Fibroblast of lung (primary cell): ENCODE measurements at regions not wholly inside any gene's neighbourhood (a gene's known extent, or its start where the extent isn't known, plus 50 kb on each side); places are given as distances from the start of the nearest gene placed in this dataset.

Source experiments
- DNase-seq, 2 donors: peaks; one replicate each; pipeline versions ENCODE4 v3.0.0 to v3.0.0-alpha.2; 2010; ENCODE audit warnings: low read depth in 2 of 2
- H2AFZ ChIP-seq: 2 replicates; pipeline ENCODE4 v1.5.1; 2012; ENCODE audit warnings: low read length, control low read depth, inconsistent platforms
- H3K27ac ChIP-seq: 2 replicates; pipeline ENCODE4 v1.5.1; 2011; ENCODE audit warnings: low read length, control low read depth; ENCODE audit not compliant: insufficient read depth
- H3K27me3 ChIP-seq: 2 replicates; pipeline ENCODE4 v1.5.1; 2011; ENCODE audit warnings: mild to moderate bottlenecking, low read length; ENCODE audit not compliant: control insufficient read depth, insufficient read depth
- H3K36me3 ChIP-seq: 2 replicates; pipeline ENCODE4 v1.5.1; 2011; ENCODE audit warnings: low read length; ENCODE audit not compliant: control insufficient read depth, insufficient read depth
- H3K4me1 ChIP-seq: 2 replicates; pipeline ENCODE4 v1.5.1; 2011; ENCODE audit warnings: low read length; ENCODE audit not compliant: control insufficient read depth, insufficient read depth; ENCODE audit errors: extremely low read depth
- H3K4me2 ChIP-seq: 2 replicates; pipeline ENCODE4 v1.5.1; 2011; ENCODE audit warnings: low read length, control low read depth; ENCODE audit not compliant: insufficient read depth; ENCODE audit errors: extremely low read depth
- H3K4me3 ChIP-seq, 4 experiments: fragments of 200-600 bp in 1 of 4; sonication (generic) in 1 of 4; replicated peaks in 1 of 4; 2 replicates each; pipeline ENCODE4 v1.5.1; 2011 to 2016; ENCODE audit warnings: low read length in 4 of 4, low read depth in 3 of 4, mild to moderate bottlenecking in 3 of 4, control low read depth in 2 of 4, inconsistent platforms in 1 of 4, mixed read lengths in 1 of 4; ENCODE audit not compliant: insufficient read depth in 1 of 4; ENCODE audit errors: control extremely low read depth in 1 of 4
- H3K79me2 ChIP-seq: 2 replicates; pipeline ENCODE4 v1.5.1; 2012; ENCODE audit warnings: mild to moderate bottlenecking, low read length, inconsistent platforms; ENCODE audit not compliant: control insufficient read depth, insufficient read depth
- H3K9ac ChIP-seq: 2 replicates; pipeline ENCODE4 v1.5.1; 2011; ENCODE audit warnings: mild to moderate bottlenecking, low read length, control low read depth; ENCODE audit not compliant: insufficient read depth
- H3K9me3 ChIP-seq: 2 replicates; pipeline ENCODE4 v1.5.1; 2012; ENCODE audit warnings: low read depth, low read length; ENCODE audit not compliant: control insufficient read depth, insufficient read depth
- H4K20me1 ChIP-seq: 2 replicates; pipeline ENCODE4 v1.5.1; 2011; ENCODE audit warnings: low read length; ENCODE audit not compliant: control insufficient read depth, insufficient read depth; ENCODE audit errors: extremely low read depth
- EZH2 ChIP-seq: IDR thresholded peaks from 2 replicates; pipeline ENCODE4 v1.5.1; 2012; ENCODE audit warnings: low read length, control low read depth, mild to moderate bottlenecking; ENCODE audit errors: missing control alignments
- TF ChIP-seq, protein P1 (sequence below), 2 donors: IDR thresholded peaks in 1 of 2; conservative IDR thresholded peaks in 1 of 2; 1 replicate in 1 of 2; 2 replicates in 1 of 2; pipeline ENCODE4 v1.5.1; 2011 to 2012; ENCODE audit warnings: low read length in 2 of 2, control low read depth in 1 of 2, inconsistent platforms in 1 of 2, low read depth in 1 of 2, mild to moderate bottlenecking in 1 of 2

DNA sequence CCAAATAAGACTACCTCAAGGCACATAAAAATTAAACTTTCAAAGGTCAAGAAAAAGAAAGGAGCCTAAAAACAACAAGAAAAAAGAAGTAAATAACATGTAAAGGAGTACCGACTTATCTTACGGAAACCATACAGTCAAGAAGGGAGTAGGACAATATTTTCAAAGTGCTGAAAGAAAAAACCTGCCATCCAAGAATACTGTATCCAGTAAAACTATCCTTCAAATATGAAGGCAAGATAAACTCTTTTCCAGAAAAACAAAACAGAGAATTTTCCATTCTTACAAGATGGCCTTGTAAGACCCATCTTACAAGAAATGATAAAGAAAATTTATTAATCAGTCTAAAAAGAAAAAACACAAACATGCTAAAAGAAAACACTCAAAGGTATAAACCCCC, 302.2 kb downstream of the LMBRD1 start:
- no peaks in the 10 kb centered on the region for H3K4me1 ChIP-seq
- DNase-seq: no peak
- TF ChIP-seq, protein P1, sequence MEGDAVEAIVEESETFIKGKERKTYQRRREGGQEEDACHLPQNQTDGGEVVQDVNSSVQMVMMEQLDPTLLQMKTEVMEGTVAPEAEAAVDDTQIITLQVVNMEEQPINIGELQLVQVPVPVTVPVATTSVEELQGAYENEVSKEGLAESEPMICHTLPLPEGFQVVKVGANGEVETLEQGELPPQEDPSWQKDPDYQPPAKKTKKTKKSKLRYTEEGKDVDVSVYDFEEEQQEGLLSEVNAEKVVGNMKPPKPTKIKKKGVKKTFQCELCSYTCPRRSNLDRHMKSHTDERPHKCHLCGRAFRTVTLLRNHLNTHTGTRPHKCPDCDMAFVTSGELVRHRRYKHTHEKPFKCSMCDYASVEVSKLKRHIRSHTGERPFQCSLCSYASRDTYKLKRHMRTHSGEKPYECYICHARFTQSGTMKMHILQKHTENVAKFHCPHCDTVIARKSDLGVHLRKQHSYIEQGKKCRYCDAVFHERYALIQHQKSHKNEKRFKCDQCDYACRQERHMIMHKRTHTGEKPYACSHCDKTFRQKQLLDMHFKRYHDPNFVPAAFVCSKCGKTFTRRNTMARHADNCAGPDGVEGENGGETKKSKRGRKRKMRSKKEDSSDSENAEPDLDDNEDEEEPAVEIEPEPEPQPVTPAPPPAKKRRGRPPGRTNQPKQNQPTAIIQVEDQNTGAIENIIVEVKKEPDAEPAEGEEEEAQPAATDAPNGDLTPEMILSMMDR (conservative IDR thresholded peaks at IDR 0.05 in 1 of 2, IDR thresholded peaks at IDR 0.05 in 1 of 2; ENCODE audit: low read depth in 1 of 2, low read length in 2 of 2): no peak
- TF ChIP-seq EZH2: no peak
- no peaks in the 10 kb centered on the region for H3K27me3 ChIP-seq
- no peaks in the 10 kb centered on the region for H4K20me1 ChIP-seq
- H3K9ac ChIP-seq: no peak overlapping the region
- no peak overlapping the region for H3K27ac ChIP-seq
- H2AFZ ChIP-seq: no peak overlapping the region
- H3K4me2 ChIP-seq: no peak overlapping the region
- no peak overlapping the region for H3K4me3 ChIP-seq
- H3K79me2 ChIP-seq: no peaks in the 10 kb centered on the region
- H3K9me3 ChIP-seq: no peaks in the 10 kb centered on the region
- H3K36me3 ChIP-seq: no peaks in the 10 kb centered on the region

DNA sequence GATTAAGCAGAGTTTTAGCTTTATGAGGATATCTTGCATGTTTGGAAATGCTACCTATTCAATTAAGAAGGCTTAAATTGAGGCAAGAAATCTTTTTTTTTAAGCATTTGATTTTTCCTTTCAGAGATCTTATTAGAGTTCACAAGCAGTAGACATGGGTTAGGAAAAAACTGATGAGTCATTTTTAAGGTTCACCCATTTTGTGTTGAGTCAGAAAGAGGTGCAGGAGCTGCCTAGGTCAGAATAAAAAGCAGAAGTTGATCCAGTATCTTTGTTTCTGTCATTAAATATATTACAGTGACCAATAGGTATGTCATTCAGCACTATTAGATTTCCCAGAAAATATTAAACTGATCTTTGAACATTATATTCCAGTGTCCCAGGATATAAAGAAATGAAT, 306.8 kb downstream of the LMBRD1 start:
- H3K9ac ChIP-seq: no peak overlapping the region
- H3K36me3 ChIP-seq: no peaks in the 10 kb centered on the region
- no peak overlapping the region for H3K27ac ChIP-seq
- H3K9me3 ChIP-seq: no peaks in the 10 kb centered on the region
- no peaks in the 10 kb centered on the region for H4K20me1 ChIP-seq
- no peaks in the 10 kb centered on the region for H3K4me1 ChIP-seq
- H3K79me2 ChIP-seq: no peaks in the 10 kb centered on the region
- H3K4me2 ChIP-seq: no peak overlapping the region
- no peaks in the 10 kb centered on the region for H3K27me3 ChIP-seq
- TF ChIP-seq, protein P1 (conservative IDR thresholded peaks at IDR 0.05 in 1 of 2, IDR thresholded peaks at IDR 0.05 in 1 of 2; ENCODE audit: low read depth in 1 of 2, low read length in 2 of 2): no peak
- no peak for TF ChIP-seq EZH2
- H3K4me3 ChIP-seq: no peak overlapping the region
- DNase-seq: no peak
- H2AFZ ChIP-seq: no peak overlapping the region

DNA sequence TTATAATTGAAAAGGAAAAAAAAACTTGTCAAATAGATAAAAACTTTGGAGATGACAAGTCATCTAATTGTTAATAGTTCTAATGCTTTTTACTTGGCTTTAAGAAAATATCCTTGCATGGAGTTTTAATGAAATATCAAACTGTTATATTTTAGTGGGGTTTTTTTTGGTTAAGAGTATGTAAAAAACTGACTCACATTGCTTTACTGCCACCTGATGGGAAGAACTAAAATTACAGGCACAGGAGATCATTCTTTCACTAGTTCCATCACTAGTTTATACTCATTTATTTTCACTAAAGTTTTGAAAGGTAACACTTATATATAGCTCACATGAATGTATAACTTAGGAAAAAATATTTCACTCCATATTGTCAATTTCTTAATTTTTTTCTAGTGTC, 309.1 kb downstream of the LMBRD1 start:
- TF ChIP-seq EZH2: no peak
- TF ChIP-seq, protein P1 (conservative IDR thresholded peaks at IDR 0.05 in 1 of 2, IDR thresholded peaks at IDR 0.05 in 1 of 2; ENCODE audit: low read depth in 1 of 2, low read length in 2 of 2): no peak
- H2AFZ ChIP-seq: no peak overlapping the region
- H3K4me1 ChIP-seq: no peaks in the 10 kb centered on the region
- no peak overlapping the region for H3K4me2 ChIP-seq
- no peaks in the 10 kb centered on the region for H4K20me1 ChIP-seq
- H3K9me3 ChIP-seq: no peaks in the 10 kb centered on the region
- no peaks in the 10 kb centered on the region for H3K79me2 ChIP-seq
- H3K9ac ChIP-seq: no peak overlapping the region
- H3K4me3 ChIP-seq: no peak overlapping the region
- H3K27me3 ChIP-seq: no peaks in the 10 kb centered on the region
- H3K27ac ChIP-seq: no peak overlapping the region
- DNase-seq: peak in 1 of 2 donors; percentile 6
- no peaks in the 10 kb centered on the region for H3K36me3 ChIP-seq
